ENCODE measurements at regions not wholly inside any gene's neighbourhood (a gene's known extent, or its start where the extent isn't known, plus 50 kb on each side); places are given as distances from the start of the nearest gene placed in this dataset.

DNA sequence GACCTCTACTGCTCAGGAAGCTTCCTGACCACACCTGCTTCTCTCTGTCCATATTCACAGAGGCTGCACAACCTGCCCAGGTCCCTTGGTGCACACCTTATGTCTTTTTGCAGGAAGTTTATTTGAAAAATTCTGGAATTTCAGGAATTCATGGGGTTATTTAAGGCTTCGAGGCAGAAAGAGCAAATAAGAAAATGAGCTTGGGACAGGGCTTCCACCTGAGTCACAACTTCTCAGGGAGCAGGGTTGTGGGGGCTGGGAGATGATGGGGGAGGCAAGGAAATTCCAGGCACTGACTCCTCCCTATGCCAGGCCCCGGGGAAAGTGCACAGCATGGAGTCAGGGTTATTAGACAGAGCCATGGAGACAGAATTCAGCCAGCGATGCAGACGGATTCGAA lies 57.7 kb downstream of the INHBB start:
- TF ChIP-seq, protein P1, sequence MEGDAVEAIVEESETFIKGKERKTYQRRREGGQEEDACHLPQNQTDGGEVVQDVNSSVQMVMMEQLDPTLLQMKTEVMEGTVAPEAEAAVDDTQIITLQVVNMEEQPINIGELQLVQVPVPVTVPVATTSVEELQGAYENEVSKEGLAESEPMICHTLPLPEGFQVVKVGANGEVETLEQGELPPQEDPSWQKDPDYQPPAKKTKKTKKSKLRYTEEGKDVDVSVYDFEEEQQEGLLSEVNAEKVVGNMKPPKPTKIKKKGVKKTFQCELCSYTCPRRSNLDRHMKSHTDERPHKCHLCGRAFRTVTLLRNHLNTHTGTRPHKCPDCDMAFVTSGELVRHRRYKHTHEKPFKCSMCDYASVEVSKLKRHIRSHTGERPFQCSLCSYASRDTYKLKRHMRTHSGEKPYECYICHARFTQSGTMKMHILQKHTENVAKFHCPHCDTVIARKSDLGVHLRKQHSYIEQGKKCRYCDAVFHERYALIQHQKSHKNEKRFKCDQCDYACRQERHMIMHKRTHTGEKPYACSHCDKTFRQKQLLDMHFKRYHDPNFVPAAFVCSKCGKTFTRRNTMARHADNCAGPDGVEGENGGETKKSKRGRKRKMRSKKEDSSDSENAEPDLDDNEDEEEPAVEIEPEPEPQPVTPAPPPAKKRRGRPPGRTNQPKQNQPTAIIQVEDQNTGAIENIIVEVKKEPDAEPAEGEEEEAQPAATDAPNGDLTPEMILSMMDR (IDR thresholded peaks at IDR 0.05) = no peak
- TF ChIP-seq POLR2A (IDR thresholded peaks at IDR 0.05) = no peak
